ENCODE measurements at regions not wholly inside any gene's neighbourhood (a gene's known extent, or its start where the extent isn't known, plus 50 kb on each side); places are given as distances from the start of the nearest gene placed in this dataset.

GRCh38 chr9:129506892-129507291 is 114.0 kb downstream of the C9orf50 start:
- Histone ChIP-seq H3F3A (ENCODE audit: insufficient read depth) (peaks cover 20% of the 10 kb centered on the region), H3K79me2 (ENCODE audit: insufficient read depth) (no peaks in the 10 kb centered on the region), H3K4me2 (ENCODE audit: unreplicated experiment) (no peak overlapping the region), H3K9me2 (ENCODE audit: insufficient read depth) (no peaks in the 10 kb centered on the region), H3K9ac (no peak overlapping the region), H3K27ac (no peak overlapping the region), H3K9me3 (ENCODE audit: low read depth) (no peaks in the 10 kb centered on the region), H3K36me3 (ENCODE audit: low read depth) (no peaks in the 10 kb centered on the region), H4K20me1 (ENCODE audit: insufficient read depth) (no peaks in the 10 kb centered on the region), H3K27me3 (replicated peaks; ENCODE audit: insufficient read depth) (no peaks in the 10 kb centered on the region), H3K4me1 (ENCODE audit: insufficient read depth) (peaks cover 10% of the 10 kb centered on the region; the same call in 1 of the 2 replicates), H2AFZ (no peak overlapping the region), H3K4me3 (no peak overlapping the region)
- in situ Hi-C loops (cut with MboI) = no loop called here
- 41 to 49% methylated on average over 6 of the region's 6 CpGs for WGBS, 2 experiments (ENCODE audit: low coverage in 1 of 2, low lambda C conversion rate in 2 of 2, missing lambda C conversion rate in 2 of 2)
- DNase-seq = peak; percentile 59
- TF ChIP-seq EZH2 (IDR thresholded peaks at IDR 0.05; ENCODE audit: insufficient read depth, poor library complexity, severe bottlenecking) (no peak), EZH2phosphoT487 (IDR thresholded peaks at IDR 0.05; ENCODE audit: insufficient read depth, low read depth) (no peak)

- peaks cover 10% of the 10 kb centered on the region; the same call in 1 of the 2 replicates for H3K4me1 ChIP-seq (ENCODE audit: insufficient read depth)
- H4K20me1 ChIP-seq (ENCODE audit: insufficient read depth) = no peaks in the 10 kb centered on the region
- H3K4me3 ChIP-seq = no peak overlapping the region
- no peak overlapping the region for H2AFZ ChIP-seq
- no peak for DNase-seq
- TF ChIP-seq EZH2 (IDR thresholded peaks at IDR 0.05; ENCODE audit: insufficient read depth, poor library complexity, severe bottlenecking) = no peak
- no peak for TF ChIP-seq EZH2phosphoT487 (IDR thresholded peaks at IDR 0.05; ENCODE audit: insufficient read depth, low read depth)
- H3K9me3 ChIP-seq (ENCODE audit: low read depth) = no peaks in the 10 kb centered on the region
- in situ Hi-C loops (cut with MboI) = no loop called here
- no peaks in the 10 kb centered on the region for H3K36me3 ChIP-seq (ENCODE audit: low read depth)
- no peaks in the 10 kb centered on the region for H3K27me3 ChIP-seq (replicated peaks; ENCODE audit: insufficient read depth)
- H3K9me2 ChIP-seq (ENCODE audit: insufficient read depth) = no peaks in the 10 kb centered on the region
- 93 to 95% methylated on average over 13 of the region's 13 CpGs for WGBS, 2 experiments (ENCODE audit: low coverage in 1 of 2, low lambda C conversion rate in 2 of 2, missing lambda C conversion rate in 2 of 2)
- H3K79me2 ChIP-seq (ENCODE audit: insufficient read depth) = no peaks in the 10 kb centered on the region
- H3K9ac ChIP-seq = no peak overlapping the region
- no peak overlapping the region for H3K27ac ChIP-seq
- H3K4me2 ChIP-seq (ENCODE audit: unreplicated experiment) = no peak overlapping the region
- peaks cover 23% of the 10 kb centered on the region for H3F3A ChIP-seq (ENCODE audit: insufficient read depth)
Measured at GRCh38 chr9:129506041-129506440, 114.9 kb downstream of the C9orf50 start.

GRCh38 chr9:129505270-129505902 is 115.5 kb downstream of the C9orf50 start:
- no peaks in the 10 kb centered on the region for H3K36me3 ChIP-seq (ENCODE audit: low read depth)
- no peaks in the 10 kb centered on the region for H3K27me3 ChIP-seq (replicated peaks; ENCODE audit: insufficient read depth)
- H3K4me3 ChIP-seq = no peak overlapping the region
- H3K79me2 ChIP-seq (ENCODE audit: insufficient read depth) = no peaks in the 10 kb centered on the region
- H3K9me3 ChIP-seq (ENCODE audit: low read depth) = no peaks in the 10 kb centered on the region
- in situ Hi-C loops (cut with MboI) = no loop called here
- no peak overlapping the region for H3K9ac ChIP-seq
- no peaks in the 10 kb centered on the region for H4K20me1 ChIP-seq (ENCODE audit: insufficient read depth)
- 87% methylated on average over 21 to 22 of the region's 22 CpGs for WGBS, 2 experiments (ENCODE audit: low coverage in 1 of 2, low lambda C conversion rate in 2 of 2, missing lambda C conversion rate in 2 of 2)
- no peak overlapping the region for H3K4me2 ChIP-seq (ENCODE audit: unreplicated experiment)
- no peak overlapping the region for H3K27ac ChIP-seq
- no peaks in the 10 kb centered on the region for H3K9me2 ChIP-seq (ENCODE audit: insufficient read depth)
- H3K4me1 ChIP-seq (ENCODE audit: insufficient read depth) = peaks cover 10% of the 10 kb centered on the region; the same call in 1 of the 2 replicates
- DNase-seq = no peak
- H3F3A ChIP-seq (ENCODE audit: insufficient read depth) = peaks cover 28% of the 10 kb centered on the region
- H2AFZ ChIP-seq = no peak overlapping the region
- TF ChIP-seq EZH2 (IDR thresholded peaks at IDR 0.05; ENCODE audit: insufficient read depth, poor library complexity, severe bottlenecking) (no peak), EZH2phosphoT487 (IDR thresholded peaks at IDR 0.05; ENCODE audit: insufficient read depth, low read depth) (no peak)

DNA sequence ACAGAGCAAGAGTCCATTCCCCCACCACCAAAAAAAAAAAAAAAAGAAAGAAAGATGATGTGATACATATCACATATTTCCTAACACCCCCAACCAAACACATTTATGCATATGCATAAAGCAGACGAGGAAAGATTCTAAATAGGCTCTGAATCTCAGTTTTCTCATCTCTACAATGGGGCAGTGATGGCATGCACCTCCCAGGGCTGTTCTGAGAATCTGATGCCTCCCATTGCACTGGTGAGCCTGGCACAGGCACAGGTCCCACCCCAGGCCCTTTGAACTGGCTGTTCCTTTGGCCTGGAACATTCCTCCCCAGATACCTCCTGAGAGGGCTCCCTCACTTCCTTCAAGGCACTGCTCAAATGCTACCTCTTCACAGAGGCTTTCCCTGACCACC is 116.5 kb downstream of the C9orf50 start:
- H3K4me2 ChIP-seq (ENCODE audit: unreplicated experiment) = no peak overlapping the region
- H3K9me3 ChIP-seq (ENCODE audit: low read depth) = no peaks in the 10 kb centered on the region
- H3K9me2 ChIP-seq (ENCODE audit: insufficient read depth) = no peaks in the 10 kb centered on the region
- H3K36me3 ChIP-seq (ENCODE audit: low read depth) = no peaks in the 10 kb centered on the region
- no peak overlapping the region for H3K27ac ChIP-seq
- peaks cover 10% of the 10 kb centered on the region; the same call in 1 of the 2 replicates for H3K4me1 ChIP-seq (ENCODE audit: insufficient read depth)
- no peaks in the 10 kb centered on the region for H3K27me3 ChIP-seq (replicated peaks; ENCODE audit: insufficient read depth)
- no peak overlapping the region for H3K9ac ChIP-seq
- H3K4me3 ChIP-seq = no peak overlapping the region
- in situ Hi-C loops (cut with MboI) = no loop called here
- no peaks in the 10 kb centered on the region for H4K20me1 ChIP-seq (ENCODE audit: insufficient read depth)
- TF ChIP-seq EZH2phosphoT487 (IDR thresholded peaks at IDR 0.05; ENCODE audit: insufficient read depth, low read depth) = no peak
- TF ChIP-seq EZH2 (IDR thresholded peaks at IDR 0.05; ENCODE audit: insufficient read depth, poor library complexity, severe bottlenecking) = no peak
- no peaks in the 10 kb centered on the region for H3K79me2 ChIP-seq (ENCODE audit: insufficient read depth)
- 89 to 100% methylated on average over 1 of the region's 1 CpG for WGBS, 2 experiments (ENCODE audit: low coverage in 1 of 2, low lambda C conversion rate in 2 of 2, missing lambda C conversion rate in 2 of 2)
- DNase-seq = no peak
- peaks cover 33% of the 10 kb centered on the region for H3F3A ChIP-seq (ENCODE audit: insufficient read depth)
- no peak overlapping the region for H2AFZ ChIP-seq

Data from GM23248 (cell line).